GM19468 (cell line): ENCODE measurements at regions not wholly inside any gene's neighbourhood (a gene's known extent, or its start where the extent isn't known, plus 50 kb on each side); places are given as distances from the start of the nearest gene placed in this dataset.
"Not testable (repeated sequence)": the region's sequence is repeated elsewhere in the genome, so short reads cannot be mapped to it uniquely, and the experiment has no call there.

Experiments used
- ATAC-seq: cut with Tn5 transposase; IDR thresholded peaks from one replicate; pipeline ENCODE4 v1.9.1; 2021; ENCODE audit warnings: mild to moderate bottlenecking, moderate library complexity, moderate number of reproducible peaks; ENCODE audit not compliant: unreplicated experiment; ENCODE audit errors: extremely low read depth

DNA sequence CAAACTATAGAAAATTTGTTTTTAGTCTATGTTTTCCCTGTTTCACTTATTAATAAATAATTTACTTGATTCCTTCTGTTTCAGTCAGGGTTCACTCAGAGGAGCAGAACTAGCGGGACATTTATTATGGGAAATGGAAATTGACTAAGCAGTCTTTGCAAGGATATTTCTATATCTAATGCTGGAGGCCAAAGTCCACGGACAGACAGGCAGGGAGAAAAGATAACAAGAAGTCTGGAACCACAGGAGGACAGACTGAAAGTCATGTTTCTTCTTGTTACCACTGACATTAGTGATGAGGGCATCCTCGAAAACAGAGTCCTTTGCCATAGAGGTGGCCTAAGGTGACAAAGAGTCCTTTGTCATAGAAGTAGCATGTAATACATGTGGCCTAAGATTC is 744.5 kb upstream of the TMPRSS15 start:
- ATAC-seq = no peak

DNA sequence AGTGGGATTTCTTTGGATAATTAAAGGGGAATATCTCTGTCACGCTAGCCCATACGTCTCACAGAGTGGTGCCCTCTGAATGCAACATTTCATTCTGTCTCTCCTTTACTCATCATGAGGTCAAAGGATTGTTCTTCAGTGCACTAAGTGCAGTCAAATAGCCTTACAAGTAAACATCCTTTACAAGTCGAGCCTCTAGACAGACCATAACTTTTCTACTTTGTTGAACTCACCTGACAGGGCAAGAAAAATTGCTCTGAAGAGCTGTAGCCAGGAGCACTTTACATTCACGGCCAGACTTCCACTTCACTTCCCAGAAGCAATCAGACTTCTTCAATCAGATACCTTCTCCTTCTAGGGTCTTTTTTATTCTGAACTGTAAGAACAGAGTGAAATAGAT is 768.0 kb upstream of the TMPRSS15 start:
- ATAC-seq = no peak

DNA sequence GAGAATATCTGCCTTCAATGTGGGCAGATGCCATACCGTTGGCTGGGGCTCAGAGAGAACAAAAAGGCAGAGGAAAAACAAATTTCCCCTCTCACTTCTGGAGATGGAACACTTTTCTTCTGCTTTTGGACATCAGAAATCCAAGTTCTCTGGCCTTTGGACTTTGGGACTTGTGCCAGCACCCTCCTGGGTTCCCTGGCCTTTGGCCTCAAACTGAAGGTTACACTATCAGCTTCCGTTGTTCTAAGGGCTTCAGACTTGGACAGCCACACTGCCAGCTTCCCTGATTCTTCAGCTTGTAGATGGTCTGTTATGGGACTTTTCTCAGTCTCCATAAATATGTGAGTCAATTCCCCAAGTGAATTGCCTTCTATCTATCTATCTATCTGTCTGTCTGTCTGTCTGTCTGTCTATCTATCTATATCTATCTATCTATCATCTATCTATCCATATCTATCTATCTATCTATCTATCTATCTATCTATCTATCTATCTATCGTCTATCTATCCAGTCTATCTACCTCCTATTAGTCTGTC is 778.1 kb upstream of the TMPRSS15 start:
- no peak for ATAC-seq

DNA sequence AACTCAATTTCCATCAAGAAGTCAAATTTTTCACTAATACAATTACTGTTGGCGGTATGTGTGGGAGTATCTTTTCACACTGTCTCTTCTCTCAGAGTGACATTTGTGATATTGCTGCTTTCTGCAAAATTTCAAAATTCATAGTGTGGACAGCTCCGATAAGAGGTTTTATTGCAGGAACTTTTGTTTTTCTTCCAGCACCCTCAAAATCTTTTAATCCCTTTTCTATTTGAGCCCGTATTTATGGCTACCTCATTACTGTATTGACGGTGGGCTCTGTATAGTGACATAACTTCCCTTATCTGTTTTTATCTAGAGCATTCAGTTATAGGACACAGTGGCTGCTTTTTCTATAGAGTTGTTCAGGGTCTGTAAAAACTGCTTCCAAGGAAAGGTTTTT is 794.4 kb upstream of the TMPRSS15 start:
- ATAC-seq = no peak

DNA sequence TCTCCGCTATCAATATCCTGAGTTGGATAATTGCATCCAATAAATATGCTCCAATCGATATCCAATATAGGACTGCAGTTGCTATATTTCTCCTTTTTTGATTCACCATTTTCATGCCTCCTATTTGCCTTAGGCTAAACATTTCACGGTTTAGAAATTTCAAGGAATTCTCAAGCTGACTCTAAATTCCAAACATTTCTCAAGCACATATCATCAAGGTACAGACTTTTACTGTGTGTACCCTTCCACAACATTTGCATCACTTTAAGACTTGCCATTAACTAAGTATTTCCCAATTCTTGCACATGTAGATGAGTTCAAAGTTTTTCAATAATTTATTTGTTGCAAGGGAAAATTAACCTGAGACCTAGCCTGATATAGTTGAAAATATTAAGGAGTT is 795.2 kb upstream of the TMPRSS15 start:
- ATAC-seq = no peak

DNA sequence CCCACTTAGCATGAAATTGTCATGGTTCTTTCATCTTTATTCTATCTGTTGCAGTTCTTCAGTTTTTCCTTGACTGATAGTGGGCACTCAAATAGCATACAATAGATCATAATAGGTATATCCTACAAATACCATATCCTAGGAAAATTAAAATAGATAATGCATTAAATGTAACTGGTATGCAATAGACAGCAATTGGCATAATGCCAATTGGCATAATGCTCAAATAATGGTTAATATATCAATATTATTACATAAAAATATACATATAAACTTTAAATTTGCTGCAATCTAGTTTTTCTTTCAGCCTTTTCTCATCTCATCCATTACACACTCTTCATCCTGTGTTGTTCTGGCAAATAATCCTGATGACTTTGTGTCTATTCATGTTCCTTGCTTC is 814.6 kb upstream of the TMPRSS15 start:
- no peak for ATAC-seq

DNA sequence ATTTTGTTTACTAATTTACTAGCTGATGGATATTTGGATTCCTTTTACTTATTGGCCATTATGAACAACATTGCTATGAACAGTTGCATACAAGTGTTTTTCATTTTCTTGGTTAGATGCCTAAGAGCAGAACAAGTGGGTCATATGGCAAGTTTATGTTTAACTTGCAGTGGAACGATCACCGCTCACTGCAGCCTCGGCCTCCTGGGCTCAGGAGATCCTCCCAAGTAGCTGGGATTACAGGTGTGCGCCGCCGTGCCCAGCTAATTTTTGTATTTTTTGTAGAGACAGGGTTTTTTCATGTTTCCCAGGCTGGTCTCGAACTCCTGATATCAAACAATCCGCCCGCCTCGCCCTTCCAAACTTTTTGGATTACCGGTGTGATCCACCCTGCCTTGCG is 820.5 kb upstream of the TMPRSS15 start:
- no peak for ATAC-seq

DNA sequence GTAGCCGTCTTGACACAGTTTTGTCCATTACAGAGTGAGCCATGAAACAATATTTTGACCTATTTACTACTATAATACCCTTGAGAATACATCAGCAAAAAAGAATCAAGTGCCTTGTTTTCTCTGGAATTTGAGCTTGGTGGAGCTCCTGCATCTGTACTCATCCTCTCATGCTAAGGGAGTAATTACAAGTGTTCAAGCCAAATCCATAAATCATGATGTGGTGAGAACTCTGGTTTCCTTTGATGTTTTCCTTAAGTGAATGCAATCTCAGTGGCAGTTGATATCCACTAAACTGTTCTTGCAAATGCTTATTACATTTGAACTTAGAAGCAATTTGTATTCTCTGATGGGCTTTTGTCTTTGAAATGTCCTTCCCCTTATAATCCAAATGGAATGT is 824.6 kb upstream of the TMPRSS15 start:
- no peak for ATAC-seq

DNA sequence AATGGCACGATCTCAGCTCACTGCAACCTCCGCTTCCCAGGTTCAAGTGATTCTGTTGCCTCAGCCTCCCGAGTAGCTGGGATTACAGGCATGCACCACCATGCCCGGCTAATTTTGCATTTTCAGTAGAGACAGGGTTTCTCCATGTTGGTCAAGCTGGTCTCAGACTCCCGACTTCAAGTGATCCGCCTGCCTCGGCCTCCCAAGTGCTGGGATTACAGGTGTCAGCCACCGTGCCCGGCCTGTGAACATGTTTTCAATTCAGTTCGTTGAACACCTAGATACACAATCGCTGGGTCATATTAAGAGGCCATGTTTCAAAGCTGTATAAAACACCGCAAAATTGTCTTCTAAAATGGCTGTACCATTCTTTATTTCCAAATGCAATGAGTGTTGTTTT is 830.3 kb upstream of the TMPRSS15 start:
- not testable (repeated sequence) for ATAC-seq

DNA sequence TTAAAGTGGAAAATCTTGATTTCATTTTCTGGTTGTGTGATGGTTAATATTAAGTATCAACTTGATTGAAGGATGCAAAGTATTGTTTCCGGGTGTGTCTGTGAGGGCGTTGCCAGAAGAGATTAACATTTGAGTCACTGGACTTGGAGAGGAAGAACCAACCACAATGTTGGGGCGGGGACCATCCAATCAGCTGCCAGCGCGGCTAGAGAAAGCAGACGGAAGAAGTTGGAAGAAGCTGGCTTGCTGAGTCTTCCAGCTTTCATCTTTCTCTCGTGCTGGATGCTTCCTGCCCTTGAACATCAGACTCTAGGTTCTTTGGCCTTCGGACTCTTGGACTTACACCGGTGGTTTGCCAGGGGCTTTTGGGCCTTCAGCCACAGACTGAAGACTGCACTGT is 832.6 kb upstream of the TMPRSS15 start:
- ATAC-seq = no peak

DNA sequence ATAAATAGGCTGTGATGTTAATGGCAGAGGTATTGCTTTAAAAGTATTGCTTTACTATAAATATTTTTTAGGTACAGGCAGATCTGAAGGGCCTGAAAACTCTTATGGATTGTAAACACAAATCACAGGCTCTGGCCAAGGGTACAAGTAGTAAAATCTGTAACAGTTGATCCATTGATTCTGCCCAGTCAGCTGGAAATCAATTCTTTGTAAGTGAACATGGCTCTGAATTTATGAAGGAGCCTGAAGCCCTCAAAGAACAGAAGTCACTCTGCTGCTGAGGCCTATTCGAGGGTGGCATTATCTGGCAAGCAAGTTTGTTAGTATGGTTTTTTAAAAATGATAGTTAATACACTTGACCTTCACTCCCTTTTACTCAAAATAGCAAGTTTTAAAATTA is 834.0 kb upstream of the TMPRSS15 start:
- ATAC-seq = no peak

DNA sequence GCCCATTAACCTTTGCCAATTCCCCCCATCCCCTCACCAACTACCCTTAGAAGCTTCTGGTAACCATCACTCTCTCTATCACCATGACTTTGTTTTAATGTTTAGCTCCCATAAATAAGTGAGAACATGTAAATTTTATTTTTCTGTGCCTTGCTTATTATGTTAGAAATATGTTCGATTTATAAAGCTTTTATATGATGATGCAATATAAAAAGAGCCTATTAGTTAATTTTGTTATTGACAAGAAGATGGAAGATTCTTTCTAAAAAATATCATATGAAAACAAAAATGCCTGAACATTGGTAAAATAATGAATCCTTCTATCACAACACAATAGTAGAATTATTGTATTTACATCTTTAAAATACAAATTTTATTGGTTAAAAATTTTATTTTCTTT is 836.1 kb upstream of the TMPRSS15 start:
- no peak for ATAC-seq

DNA sequence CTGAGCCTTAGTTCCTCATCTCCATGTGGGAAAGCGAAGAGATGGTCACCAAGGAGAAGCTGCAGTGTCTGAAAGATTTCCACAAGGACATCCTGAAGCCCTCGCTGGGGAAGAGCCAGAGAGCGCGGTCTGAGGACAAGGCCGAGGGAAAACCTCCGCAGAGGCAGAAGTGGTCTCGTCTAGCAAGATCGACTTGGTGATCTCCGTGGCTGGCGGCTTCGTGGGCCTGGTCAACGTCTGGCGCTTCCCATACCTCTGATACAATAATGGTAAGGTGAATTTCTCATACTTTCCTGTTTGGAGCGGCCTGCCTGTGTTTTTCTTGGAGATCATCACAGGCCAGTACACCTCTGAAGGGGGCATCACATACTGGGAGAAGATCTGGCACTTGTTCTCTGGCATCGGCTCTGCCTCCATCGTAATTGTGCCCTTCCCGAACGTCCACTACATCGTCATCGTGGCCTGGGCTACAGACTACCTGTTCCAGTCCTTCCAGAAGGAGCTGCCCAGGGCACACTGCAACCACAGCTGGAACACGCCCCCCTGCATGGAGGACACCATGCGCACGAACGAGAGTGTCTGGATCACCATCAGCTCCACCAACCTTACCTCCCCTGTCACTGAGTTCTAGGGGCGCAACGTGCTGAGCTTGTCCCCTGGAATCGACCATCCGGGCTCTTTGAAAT is 841.1 kb upstream of the TMPRSS15 start:
- ATAC-seq = no peak

DNA sequence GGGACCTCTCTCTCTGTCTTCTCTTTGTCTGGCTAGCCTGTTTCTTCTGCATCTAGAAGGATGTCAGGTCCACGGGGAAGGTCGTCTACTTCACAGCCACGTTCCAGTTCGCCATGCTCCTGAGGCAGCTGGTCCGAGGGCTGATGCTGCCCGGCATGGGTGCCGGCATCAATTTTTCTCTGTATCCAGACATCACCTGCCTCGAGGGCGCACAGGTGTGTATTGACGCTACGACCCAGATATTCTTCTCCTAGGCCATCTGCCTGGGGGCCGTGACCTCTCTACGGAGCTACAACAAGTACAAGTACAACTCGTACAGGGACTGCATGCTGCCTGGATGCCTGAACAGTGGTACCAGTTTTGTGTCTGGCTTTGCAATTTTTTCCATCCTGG is 841.6 kb upstream of the TMPRSS15 start:
- ATAC-seq = no peak

DNA sequence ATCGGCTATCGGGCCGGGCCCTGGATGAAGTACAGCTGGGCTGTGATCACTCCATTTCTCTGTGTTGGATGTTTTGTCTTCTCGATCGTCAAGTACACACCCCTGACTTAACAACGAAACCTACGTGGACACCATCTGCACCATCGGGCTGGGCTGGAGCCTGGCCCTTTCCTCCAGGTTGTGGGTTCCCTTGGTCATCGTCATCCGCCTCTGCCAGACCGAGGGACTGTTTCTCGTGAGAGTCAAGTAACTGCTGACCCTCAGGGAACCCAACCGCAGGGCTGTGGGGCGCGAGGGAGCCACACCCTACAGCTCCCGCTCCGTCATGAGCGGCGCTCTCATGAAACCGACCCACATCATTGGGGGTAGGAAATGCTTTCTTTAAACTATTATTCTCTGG is 842.4 kb upstream of the TMPRSS15 start:
- ATAC-seq = no peak

DNA sequence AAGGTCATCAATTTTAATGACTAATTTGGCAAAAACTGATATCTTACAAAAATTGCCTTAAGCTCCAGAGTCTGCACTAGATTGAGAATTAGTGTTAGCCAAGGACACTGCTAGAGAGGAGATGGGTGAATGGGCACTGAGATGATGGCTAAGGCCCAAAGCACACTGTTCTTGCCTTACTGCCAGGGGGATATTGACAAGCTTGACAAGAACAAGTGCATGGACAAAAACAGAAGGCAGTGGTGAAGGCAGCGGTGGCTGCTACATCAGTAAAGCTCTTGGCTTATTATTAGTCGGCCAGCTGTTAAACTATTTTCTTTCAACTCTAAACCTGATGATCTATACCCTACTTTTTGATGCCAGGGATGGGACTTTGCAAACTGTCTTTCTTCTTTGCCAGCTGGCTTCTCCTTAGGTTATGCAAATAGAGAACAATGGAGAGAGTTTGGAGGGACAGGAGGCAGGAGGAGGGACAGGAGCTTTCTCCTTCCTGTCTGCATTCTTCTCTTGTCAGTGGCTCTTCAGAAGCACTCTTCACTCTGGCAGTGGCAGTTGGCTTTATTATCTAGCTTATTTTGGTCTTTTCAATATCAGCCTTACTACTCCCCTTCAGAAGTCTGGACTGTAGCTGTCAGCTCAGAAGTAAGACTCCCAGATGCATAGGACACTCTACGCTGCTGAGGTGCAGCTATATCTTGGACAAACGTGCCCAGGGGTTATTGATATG is 853.5 kb upstream of the TMPRSS15 start:
- no peak for ATAC-seq

DNA sequence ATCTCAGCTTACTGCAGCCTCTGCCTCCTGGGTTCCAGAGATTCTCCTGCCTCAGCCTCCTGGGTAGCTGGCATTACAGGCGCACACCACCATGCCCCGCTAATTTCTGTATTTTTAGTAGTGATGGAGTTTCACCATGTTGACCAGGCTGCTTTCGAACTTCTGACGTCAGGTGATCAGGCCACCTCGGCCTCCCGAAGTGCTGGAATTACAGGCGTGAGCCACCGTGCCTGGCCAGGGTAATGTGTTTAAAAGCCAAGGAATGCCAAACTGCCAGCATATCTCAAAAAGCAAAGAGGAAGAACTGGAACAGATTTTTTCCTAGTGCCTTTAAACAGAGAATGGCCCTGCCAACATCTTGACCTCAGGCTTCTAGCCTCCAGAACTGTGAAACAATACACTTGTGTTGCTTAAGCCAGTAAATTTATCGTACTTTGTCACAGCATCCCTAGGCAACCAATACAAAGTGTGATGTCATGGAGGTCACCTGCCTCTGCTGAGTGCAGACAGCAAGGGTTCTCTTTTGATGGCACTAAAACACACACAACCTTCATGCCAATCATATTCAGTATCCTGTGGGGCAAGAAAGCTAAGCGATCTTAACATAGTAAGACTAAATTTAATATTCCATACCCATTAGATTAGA is 858.3 kb upstream of the TMPRSS15 start:
- ATAC-seq = no peak

DNA sequence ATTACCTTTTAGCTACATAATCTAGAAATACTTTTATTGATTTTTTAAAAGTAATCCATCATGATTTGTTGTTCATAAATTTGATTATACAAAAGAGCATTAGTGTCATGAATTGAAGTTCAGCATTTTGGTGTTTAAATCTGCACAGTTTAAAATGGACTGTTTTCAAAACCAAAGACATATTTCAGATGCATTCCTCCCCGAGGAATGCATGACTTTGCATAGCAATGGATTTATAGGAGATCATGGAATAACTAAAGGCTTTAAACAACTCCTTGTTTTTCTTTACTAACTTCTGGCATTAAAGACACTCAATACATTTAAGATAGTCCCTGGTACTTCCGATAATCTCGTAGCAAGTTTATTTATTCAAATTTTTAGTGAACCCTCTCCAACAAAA is 863.1 kb upstream of the TMPRSS15 start:
- no peak for ATAC-seq

DNA sequence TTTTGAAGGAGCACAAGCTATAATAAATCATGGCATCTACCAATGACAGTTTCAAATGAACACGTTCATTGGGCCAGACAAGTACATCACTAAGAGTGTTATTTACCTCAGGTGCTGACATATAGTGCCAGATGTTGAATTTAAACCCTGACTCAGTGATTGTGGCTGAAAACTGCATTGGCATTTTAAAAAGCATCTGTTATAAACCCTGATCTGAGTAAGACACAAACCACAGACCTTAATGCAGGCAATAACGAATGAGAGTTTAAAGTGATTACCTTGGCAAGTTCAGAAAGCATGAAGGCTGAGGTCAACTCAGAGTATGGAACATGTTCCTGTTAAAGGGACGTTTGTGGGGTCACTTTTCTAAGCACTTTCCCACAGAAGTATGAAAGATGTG is 865.1 kb upstream of the TMPRSS15 start:
- no peak for ATAC-seq

DNA sequence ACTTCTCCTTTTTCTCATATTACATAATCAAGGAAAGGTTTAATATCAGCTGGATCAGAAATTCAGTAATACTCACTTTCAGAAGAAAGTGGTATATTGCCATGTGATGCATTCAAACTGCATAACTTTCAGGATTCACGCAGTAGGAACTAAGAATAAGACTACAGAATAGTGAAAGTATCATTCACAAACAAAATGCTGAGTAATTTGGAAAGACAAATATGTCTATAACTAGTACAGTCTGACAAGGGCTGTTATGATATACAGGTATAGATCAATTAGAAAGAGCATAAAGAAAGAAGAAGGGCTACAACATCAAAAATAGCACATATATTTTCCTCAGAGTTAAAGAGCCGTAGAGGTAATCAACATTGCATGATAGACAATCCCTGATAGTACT is 871.5 kb upstream of the TMPRSS15 start:
- ATAC-seq = no peak

DNA sequence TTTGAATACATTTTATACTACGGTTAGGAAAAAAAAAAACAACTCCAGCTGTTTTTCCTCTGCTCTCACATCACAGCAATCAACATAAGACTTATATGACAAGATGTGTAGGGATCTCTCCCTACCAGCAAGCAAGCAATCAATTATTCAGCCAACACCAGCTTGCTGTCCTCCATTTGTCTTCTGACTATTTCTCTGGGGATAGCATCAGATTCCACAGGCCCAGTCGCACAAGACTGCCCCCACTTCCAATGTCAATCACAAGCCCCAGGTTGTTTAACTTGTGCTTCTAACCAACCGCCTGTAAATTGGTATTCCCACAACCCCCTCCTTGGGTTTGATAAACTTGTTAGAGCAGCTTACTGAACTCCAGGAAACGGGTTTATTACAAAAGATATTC is 873.1 kb upstream of the TMPRSS15 start:
- ATAC-seq = no peak
